Endodermal cell (in vitro differentiated cells): ENCODE measurements at regions not wholly inside any gene's neighbourhood (a gene's known extent, or its start where the extent isn't known, plus 50 kb on each side); places are given as distances from the start of the nearest gene placed in this dataset.

Experiments
- DNase-seq: peaks from one replicate; pipeline ENCODE4 v3.0.0-alpha.2; 2017
- H3K27ac ChIP-seq: 2 replicates; pipeline ENCODE4 v1.5.1; 2013; ENCODE audit warnings: mild to moderate bottlenecking, low read depth, low read length, moderate library complexity
- H3K27me3 ChIP-seq: 2 replicates; pipeline ENCODE4 v1.6.1; 2013; ENCODE audit warnings: mild to moderate bottlenecking, low read length, moderate library complexity; ENCODE audit not compliant: insufficient read depth, control insufficient read depth, poor library complexity, severe bottlenecking
- H3K36me3 ChIP-seq: 2 replicates; pipeline ENCODE4 v1.7.0; 2013; ENCODE audit warnings: mild to moderate bottlenecking, low read length, moderate library complexity; ENCODE audit not compliant: control insufficient read depth, insufficient read depth
- H3K4me1 ChIP-seq: one replicate; pipeline ENCODE4 v1.7.0; 2013; ENCODE audit warnings: low read length; ENCODE audit not compliant: control insufficient read depth, insufficient read depth
- H3K4me3 ChIP-seq: 2 replicates; pipeline ENCODE4 v1.5.1; 2013; ENCODE audit warnings: mild to moderate bottlenecking, low read length, moderate library complexity
- H3K9ac ChIP-seq: 2 replicates; pipeline ENCODE4 v1.6.1; 2013; ENCODE audit warnings: mild to moderate bottlenecking, low read length, moderate library complexity; ENCODE audit not compliant: poor library complexity, severe bottlenecking; ENCODE audit errors: extremely low read depth
- H3K9me3 ChIP-seq: 2 replicates; pipeline ENCODE4 v1.6.1; 2013; ENCODE audit warnings: mild to moderate bottlenecking, low read length, moderate library complexity; ENCODE audit not compliant: control insufficient read depth
- H3K27ac Mint-ChIP-seq: 2 replicates; pipeline ENCODE4 v1.8.0; 2020; ENCODE audit warnings: mixed read lengths
- H3K27me3 Mint-ChIP-seq: 2 replicates; pipeline ENCODE4 v1.8.0; 2021; ENCODE audit warnings: mild to moderate bottlenecking, mixed read lengths; ENCODE audit not compliant: insufficient read depth
- H3K36me3 Mint-ChIP-seq: 2 replicates; pipeline ENCODE4 v1.8.0; 2020; ENCODE audit warnings: low read depth, mixed read lengths
- H3K4me1 Mint-ChIP-seq: 2 replicates; pipeline ENCODE4 v1.8.0; 2020; ENCODE audit warnings: mixed read lengths
- H3K4me3 Mint-ChIP-seq: 2 replicates; pipeline ENCODE4 v1.8.0; 2020; ENCODE audit warnings: mild to moderate bottlenecking, moderate library complexity, mixed read lengths
- H3K9me3 Mint-ChIP-seq: 2 replicates; pipeline ENCODE4 v1.8.0; 2020; ENCODE audit warnings: mild to moderate bottlenecking, mixed read lengths
- WGBS, 2 experiments: methylation state at CpG; one replicate each; pipeline versions ENCODE4 v1.1.5 to v1.1.7; 2013; ENCODE audit warnings: missing lambda C conversion rate in 2 of 2, mixed read lengths in 1 of 2; ENCODE audit not compliant: insufficient coverage in 1 of 2, insufficient read length in 1 of 2; 5-methylcytosine and 5-hydroxymethylcytosine counted together
- TF ChIP-seq, protein P1 (sequence below): fragments of 200-600 bp; sonication (generic); conservative IDR thresholded peaks from 2 replicates; pipeline ENCODE4 v1.5.0; 2021; ENCODE audit warnings: antibody characterized with exemption, mild to moderate bottlenecking

DNA sequence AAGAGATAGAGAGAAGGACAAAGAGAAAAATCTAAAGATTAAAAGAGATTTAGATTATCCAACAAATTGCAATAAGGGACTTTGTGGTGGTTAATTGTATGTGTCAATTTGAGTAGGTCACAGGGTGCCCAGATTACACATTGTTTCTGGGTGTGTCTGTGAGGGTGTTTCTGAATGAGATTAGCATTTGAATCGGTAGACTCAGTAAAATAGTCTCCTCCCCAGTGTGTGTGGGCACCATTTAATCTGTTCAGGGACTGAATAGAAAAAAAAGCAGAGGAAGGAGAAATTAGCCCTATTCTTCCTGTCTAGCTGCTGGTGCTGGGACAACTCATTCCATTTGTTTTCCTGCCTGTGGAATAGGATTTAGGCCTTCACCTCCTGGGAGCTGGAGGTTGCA, 339.8 kb upstream of the EPHA4 start:
- DNase-seq, result peak; percentile 59
- no peak overlapping the region for H3K4me3 Mint-ChIP-seq
- no peaks in the 10 kb centered on the region for H3K36me3 Mint-ChIP-seq
- Histone ChIP-seq H3K27me3 (no peaks in the 10 kb centered on the region), H3K4me3 (no peak overlapping the region), H3K4me1 (peaks cover 24% of the 10 kb centered on the region), H3K27ac (no peak overlapping the region), H3K9ac (no peak overlapping the region), H3K9me3 (no peaks in the 10 kb centered on the region), H3K36me3 (no peaks in the 10 kb centered on the region)
- H3K27ac Mint-ChIP-seq, result no peak overlapping the region
- H3K27me3 Mint-ChIP-seq, result no peaks in the 10 kb centered on the region
- TF ChIP-seq, protein P1, sequence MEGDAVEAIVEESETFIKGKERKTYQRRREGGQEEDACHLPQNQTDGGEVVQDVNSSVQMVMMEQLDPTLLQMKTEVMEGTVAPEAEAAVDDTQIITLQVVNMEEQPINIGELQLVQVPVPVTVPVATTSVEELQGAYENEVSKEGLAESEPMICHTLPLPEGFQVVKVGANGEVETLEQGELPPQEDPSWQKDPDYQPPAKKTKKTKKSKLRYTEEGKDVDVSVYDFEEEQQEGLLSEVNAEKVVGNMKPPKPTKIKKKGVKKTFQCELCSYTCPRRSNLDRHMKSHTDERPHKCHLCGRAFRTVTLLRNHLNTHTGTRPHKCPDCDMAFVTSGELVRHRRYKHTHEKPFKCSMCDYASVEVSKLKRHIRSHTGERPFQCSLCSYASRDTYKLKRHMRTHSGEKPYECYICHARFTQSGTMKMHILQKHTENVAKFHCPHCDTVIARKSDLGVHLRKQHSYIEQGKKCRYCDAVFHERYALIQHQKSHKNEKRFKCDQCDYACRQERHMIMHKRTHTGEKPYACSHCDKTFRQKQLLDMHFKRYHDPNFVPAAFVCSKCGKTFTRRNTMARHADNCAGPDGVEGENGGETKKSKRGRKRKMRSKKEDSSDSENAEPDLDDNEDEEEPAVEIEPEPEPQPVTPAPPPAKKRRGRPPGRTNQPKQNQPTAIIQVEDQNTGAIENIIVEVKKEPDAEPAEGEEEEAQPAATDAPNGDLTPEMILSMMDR, result no peak
- peaks cover 77% of the 10 kb centered on the region for H3K4me1 Mint-ChIP-seq
- H3K9me3 Mint-ChIP-seq, result no peaks in the 10 kb centered on the region
- 0 to 9% methylated on average over 1 of the region's 1 CpG for WGBS, 2 experiments

DNA sequence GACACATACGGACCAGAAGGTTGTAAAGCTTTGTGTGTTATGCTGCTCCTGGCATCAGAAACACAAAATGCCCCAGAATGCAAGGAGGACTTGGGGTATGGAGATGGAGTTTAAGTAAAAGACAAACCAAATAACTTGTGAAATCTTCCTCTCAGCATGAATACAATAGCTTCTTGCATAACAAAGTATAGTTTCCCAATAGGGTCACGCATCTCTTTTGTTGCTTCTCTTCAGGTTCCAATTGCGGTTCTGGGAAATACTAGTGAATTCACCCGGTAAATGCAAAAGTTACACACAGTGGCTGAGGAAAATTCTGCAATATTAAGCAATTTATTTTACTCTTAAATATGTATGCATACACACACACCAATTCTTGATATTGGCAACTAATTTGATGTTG, 339.2 kb upstream of the EPHA4 start:
- Mint-ChIP-seq H3K4me1 (peaks cover 73% of the 10 kb centered on the region), H3K36me3 (no peaks in the 10 kb centered on the region), H3K4me3 (no peak overlapping the region), H3K27ac (no peak overlapping the region), H3K9me3 (no peaks in the 10 kb centered on the region), H3K27me3 (no peaks in the 10 kb centered on the region)
- DNase-seq, result no peak
- Histone ChIP-seq H3K4me1 (peaks cover 24% of the 10 kb centered on the region), H3K27ac (no peak overlapping the region), H3K36me3 (no peaks in the 10 kb centered on the region), H3K9ac (no peak overlapping the region), H3K4me3 (no peak overlapping the region), H3K9me3 (no peaks in the 10 kb centered on the region), H3K27me3 (no peaks in the 10 kb centered on the region)
- TF ChIP-seq, protein P1, result no peak
- WGBS, 2 experiments, result 88% methylated on average over 4 of the region's 4 CpGs; no CpG with 5 or more reads in 1 of the 2 experiments

DNA sequence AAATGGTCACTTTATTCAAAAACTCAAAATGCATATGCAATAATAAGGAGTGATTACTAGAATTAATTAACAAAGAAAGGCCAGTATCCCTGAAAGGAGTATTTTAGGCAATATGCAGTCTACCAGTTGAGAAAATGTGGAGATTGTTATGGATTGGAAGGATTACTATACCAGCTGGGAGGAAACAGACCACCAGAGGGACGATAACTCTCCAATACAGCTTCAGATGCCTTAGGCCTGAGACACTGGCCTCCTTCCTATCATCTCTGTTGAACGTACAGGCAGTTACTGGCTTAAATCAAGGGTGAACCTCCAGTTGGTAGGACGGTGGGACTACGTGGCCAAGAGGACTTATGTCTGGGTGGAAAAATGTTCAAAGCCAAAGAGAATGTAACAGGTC, 336.4 kb upstream of the EPHA4 start:
- H3K27ac ChIP-seq, result no peak overlapping the region
- H3K4me3 ChIP-seq, result no peak overlapping the region
- no peaks in the 10 kb centered on the region for H3K9me3 ChIP-seq
- TF ChIP-seq, protein P1, result peak; percentile 58
- H3K4me1 ChIP-seq, result peaks cover 18% of the 10 kb centered on the region
- no peaks in the 10 kb centered on the region for H3K9me3 Mint-ChIP-seq
- H3K4me3 Mint-ChIP-seq, result no peak overlapping the region
- no peak overlapping the region for H3K27ac Mint-ChIP-seq
- no peak for DNase-seq
- no peaks in the 10 kb centered on the region for H3K36me3 Mint-ChIP-seq
- H3K27me3 ChIP-seq, result no peaks in the 10 kb centered on the region
- no peaks in the 10 kb centered on the region for H3K27me3 Mint-ChIP-seq
- H3K4me1 Mint-ChIP-seq, result peaks cover 49% of the 10 kb centered on the region
- no peak overlapping the region for H3K9ac ChIP-seq
- H3K36me3 ChIP-seq, result no peaks in the 10 kb centered on the region
- 89 to 93% methylated on average over 4 of the region's 4 CpGs for WGBS, 2 experiments
